Gastrocnemius medialis (tissue), 4 donors: ENCODE measurements at regions not wholly inside any gene's neighbourhood (a gene's known extent, or its start where the extent isn't known, plus 50 kb on each side); places are given as distances from the start of the nearest gene placed in this dataset.

ENCODE experiments used
- POLR2A ChIP-seq, 2 donors: fragments of 450-650 bp; IDR thresholded peaks; one replicate each; pipeline ENCODE4 v1.6.1; 2017; ENCODE audit warnings: antibody characterized with exemption in 2 of 2, mild to moderate bottlenecking in 2 of 2, moderate library complexity in 2 of 2
- TF ChIP-seq, protein P1 (sequence below), 5 experiments: fragments of 450-650 bp in 3 of 5; fragments of 200-600 bp in 2 of 5; sonication (generic) in 2 of 5; IDR thresholded peaks in 4 of 5; conservative IDR thresholded peaks in 1 of 5; 1 replicate in 4 of 5; 2 replicates in 1 of 5; pipeline ENCODE4 v1.5.1; 2016 to 2019; ENCODE audit warnings: antibody characterized with exemption in 5 of 5, mild to moderate bottlenecking in 3 of 5, moderate library complexity in 3 of 5

DNA sequence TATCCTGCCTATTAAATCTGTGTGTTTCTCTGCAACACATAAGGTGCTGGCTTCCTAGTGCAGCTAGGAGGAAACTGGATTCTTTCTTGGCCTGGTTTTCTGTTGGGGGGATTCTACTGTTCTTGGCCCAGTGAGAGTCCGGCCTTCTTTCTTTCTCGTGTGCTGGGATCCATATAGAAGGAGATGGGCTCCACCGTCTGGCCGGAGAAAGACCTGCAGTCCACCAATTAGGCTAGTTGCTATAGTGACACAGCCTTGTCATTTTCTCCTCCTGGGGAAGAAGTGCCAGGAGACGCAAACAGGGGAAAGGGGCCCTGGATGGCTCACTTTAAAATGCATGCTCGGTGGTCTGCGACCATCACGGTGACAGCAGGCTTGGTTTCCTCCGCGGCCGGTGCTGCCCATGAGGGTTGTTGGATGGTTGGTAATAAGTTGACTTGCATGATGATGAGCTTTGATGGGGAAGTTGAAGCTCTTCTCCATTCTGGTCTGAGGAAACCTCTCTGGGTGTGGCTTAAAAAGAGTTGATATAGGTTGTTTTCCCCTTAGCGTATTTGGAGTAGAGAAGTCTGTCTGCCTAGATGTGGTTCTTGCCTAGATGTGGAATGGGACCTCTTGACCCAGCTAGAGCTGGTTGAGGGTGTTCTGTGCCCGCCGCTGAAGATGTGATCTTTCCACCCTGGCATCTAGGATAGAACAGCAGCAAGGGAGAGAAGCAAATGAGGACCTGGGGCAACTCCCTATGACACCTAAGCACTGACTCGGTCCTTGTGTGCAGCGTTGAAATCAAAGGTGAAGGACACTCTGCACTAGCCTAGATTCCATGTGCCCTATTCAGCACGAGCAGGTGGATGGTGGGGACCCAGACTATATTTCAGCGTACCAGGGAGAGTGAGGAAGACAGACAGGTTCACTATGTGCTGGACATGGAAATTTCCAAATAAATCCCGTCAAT lies 1335.0 kb downstream of the BRD1 start:
- TF ChIP-seq, protein P1, sequence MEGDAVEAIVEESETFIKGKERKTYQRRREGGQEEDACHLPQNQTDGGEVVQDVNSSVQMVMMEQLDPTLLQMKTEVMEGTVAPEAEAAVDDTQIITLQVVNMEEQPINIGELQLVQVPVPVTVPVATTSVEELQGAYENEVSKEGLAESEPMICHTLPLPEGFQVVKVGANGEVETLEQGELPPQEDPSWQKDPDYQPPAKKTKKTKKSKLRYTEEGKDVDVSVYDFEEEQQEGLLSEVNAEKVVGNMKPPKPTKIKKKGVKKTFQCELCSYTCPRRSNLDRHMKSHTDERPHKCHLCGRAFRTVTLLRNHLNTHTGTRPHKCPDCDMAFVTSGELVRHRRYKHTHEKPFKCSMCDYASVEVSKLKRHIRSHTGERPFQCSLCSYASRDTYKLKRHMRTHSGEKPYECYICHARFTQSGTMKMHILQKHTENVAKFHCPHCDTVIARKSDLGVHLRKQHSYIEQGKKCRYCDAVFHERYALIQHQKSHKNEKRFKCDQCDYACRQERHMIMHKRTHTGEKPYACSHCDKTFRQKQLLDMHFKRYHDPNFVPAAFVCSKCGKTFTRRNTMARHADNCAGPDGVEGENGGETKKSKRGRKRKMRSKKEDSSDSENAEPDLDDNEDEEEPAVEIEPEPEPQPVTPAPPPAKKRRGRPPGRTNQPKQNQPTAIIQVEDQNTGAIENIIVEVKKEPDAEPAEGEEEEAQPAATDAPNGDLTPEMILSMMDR (IDR thresholded peaks at IDR 0.05 in 4 of 5, conservative IDR thresholded peaks at IDR 0.05 in 1 of 5) = peak in 4 of 5 experiments; percentile 24 to 67 (median 46)
- no peak for TF ChIP-seq POLR2A (IDR thresholded peaks at IDR 0.05)
